ENCODE measurements at regions not wholly inside any gene's neighbourhood (a gene's known extent, or its start where the extent isn't known, plus 50 kb on each side); places are given as distances from the start of the nearest gene placed in this dataset.

DNA sequence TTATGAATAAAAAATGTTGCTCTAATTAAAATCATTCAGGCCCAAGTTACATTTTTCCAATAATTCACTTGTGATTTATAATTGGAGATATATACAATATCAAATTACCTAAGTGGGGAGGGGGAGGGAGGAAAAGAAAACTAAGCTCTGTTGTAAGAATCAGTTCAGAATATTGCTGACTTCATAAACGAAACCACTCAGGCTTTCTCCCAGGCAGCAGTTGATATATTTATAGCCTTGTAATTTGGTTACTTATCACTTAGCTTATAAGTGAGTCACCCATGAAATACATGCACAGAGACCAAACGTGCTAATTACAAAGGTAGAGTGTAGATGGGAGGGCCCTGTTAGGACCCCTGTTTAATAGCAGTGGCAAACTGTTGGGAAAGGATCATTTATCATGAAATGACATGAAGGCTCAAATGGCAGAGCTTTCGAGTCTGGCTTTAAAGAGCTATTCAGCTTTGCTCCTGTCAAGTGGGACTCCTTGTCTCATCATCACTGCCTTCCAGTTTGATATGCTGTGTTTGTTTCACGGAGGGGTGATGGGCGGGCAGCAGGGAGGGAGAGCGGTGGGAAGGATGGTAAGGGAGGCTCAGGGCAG, 105.6 kb upstream of the PGRMC2 start (continued):
- TF ChIP-seq EMX1 (CRISPR knock-in tag; IDR thresholded peaks at IDR 0.05) (no peak), GTF2I (CRISPR knock-in tag; conservative IDR thresholded peaks at IDR 0.05) (no peak), OVOL2 (CRISPR knock-in tag; IDR thresholded peaks at IDR 0.05; ENCODE audit: borderline replicate concordance) (no peak), MXD4 (CRISPR knock-in tag; IDR thresholded peaks at IDR 0.05; ENCODE audit: borderline replicate concordance) (no peak), ELF4 (CRISPR knock-in tag; IDR thresholded peaks at IDR 0.05; ENCODE audit: low read depth) (no peak)
- TF ChIP-seq, protein P1, sequence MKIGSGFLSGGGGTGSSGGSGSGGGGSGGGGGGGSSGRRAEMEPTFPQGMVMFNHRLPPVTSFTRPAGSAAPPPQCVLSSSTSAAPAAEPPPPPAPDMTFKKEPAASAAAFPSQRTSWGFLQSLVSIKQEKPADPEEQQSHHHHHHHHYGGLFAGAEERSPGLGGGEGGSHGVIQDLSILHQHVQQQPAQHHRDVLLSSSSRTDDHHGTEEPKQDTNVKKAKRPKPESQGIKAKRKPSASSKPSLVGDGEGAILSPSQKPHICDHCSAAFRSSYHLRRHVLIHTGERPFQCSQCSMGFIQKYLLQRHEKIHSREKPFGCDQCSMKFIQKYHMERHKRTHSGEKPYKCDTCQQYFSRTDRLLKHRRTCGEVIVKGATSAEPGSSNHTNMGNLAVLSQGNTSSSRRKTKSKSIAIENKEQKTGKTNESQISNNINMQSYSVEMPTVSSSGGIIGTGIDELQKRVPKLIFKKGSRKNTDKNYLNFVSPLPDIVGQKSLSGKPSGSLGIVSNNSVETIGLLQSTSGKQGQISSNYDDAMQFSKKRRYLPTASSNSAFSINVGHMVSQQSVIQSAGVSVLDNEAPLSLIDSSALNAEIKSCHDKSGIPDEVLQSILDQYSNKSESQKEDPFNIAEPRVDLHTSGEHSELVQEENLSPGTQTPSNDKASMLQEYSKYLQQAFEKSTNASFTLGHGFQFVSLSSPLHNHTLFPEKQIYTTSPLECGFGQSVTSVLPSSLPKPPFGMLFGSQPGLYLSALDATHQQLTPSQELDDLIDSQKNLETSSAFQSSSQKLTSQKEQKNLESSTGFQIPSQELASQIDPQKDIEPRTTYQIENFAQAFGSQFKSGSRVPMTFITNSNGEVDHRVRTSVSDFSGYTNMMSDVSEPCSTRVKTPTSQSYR (CRISPR knock-in tag; IDR thresholded peaks at IDR 0.05): no peak
- TF ChIP-seq, protein P2, sequence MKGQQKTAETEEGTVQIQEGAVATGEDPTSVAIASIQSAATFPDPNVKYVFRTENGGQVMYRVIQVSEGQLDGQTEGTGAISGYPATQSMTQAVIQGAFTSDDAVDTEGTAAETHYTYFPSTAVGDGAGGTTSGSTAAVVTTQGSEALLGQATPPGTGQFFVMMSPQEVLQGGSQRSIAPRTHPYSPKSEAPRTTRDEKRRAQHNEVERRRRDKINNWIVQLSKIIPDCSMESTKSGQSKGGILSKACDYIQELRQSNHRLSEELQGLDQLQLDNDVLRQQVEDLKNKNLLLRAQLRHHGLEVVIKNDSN (CRISPR knock-in tag; IDR thresholded peaks at IDR 0.05): no peak
- TF ChIP-seq, protein P3, sequence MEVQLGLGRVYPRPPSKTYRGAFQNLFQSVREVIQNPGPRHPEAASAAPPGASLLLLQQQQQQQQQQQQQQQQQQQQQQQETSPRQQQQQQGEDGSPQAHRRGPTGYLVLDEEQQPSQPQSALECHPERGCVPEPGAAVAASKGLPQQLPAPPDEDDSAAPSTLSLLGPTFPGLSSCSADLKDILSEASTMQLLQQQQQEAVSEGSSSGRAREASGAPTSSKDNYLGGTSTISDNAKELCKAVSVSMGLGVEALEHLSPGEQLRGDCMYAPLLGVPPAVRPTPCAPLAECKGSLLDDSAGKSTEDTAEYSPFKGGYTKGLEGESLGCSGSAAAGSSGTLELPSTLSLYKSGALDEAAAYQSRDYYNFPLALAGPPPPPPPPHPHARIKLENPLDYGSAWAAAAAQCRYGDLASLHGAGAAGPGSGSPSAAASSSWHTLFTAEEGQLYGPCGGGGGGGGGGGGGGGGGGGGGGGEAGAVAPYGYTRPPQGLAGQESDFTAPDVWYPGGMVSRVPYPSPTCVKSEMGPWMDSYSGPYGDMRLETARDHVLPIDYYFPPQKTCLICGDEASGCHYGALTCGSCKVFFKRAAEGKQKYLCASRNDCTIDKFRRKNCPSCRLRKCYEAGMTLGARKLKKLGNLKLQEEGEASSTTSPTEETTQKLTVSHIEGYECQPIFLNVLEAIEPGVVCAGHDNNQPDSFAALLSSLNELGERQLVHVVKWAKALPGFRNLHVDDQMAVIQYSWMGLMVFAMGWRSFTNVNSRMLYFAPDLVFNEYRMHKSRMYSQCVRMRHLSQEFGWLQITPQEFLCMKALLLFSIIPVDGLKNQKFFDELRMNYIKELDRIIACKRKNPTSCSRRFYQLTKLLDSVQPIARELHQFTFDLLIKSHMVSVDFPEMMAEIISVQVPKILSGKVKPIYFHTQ (CRISPR knock-in tag; IDR thresholded peaks at IDR 0.05): no peak
- TF ChIP-seq, protein P4, sequence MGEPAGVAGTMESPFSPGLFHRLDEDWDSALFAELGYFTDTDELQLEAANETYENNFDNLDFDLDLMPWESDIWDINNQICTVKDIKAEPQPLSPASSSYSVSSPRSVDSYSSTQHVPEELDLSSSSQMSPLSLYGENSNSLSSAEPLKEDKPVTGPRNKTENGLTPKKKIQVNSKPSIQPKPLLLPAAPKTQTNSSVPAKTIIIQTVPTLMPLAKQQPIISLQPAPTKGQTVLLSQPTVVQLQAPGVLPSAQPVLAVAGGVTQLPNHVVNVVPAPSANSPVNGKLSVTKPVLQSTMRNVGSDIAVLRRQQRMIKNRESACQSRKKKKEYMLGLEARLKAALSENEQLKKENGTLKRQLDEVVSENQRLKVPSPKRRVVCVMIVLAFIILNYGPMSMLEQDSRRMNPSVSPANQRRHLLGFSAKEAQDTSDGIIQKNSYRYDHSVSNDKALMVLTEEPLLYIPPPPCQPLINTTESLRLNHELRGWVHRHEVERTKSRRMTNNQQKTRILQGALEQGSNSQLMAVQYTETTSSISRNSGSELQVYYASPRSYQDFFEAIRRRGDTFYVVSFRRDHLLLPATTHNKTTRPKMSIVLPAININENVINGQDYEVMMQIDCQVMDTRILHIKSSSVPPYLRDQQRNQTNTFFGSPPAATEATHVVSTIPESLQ (CRISPR knock-in tag; IDR thresholded peaks at IDR 0.05): no peak
- TF ChIP-seq, protein P5, sequence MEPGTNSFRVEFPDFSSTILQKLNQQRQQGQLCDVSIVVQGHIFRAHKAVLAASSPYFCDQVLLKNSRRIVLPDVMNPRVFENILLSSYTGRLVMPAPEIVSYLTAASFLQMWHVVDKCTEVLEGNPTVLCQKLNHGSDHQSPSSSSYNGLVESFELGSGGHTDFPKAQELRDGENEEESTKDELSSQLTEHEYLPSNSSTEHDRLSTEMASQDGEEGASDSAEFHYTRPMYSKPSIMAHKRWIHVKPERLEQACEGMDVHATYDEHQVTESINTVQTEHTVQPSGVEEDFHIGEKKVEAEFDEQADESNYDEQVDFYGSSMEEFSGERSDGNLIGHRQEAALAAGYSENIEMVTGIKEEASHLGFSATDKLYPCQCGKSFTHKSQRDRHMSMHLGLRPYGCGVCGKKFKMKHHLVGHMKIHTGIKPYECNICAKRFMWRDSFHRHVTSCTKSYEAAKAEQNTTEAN (CRISPR knock-in tag; IDR thresholded peaks at IDR 0.05): no peak

DNA sequence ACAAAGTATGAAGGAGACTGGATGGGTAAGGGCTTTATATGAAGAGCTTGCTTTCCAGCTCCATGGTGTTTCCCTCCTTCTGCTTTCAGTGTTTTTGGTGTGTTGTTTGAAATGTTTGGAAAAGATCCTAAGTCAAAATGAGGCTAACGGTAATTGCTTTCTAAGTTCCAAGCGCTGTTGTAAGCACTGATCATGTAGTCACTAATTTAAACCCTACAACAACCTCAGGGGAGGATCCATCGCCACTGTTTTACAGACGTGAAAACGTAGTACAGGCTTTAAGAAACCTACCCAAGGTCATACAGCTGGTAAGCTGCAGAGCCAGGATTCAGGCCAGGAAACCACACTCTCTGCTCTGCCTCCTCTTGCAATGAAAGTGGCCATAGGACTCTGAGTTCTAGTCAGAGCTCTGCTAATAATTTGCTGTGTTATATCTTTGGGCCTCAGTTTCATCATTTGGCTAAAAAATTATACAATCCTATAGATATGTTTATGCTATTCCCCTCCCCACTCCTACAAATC, 102.9 kb upstream of the PGRMC2 start:
- Mint-ChIP-seq H3K4me1 (peaks cover 7% of the 10 kb centered on the region), H3K4me3 (no peak overlapping the region), H3K27ac (no peak overlapping the region), H3K36me3 (no peaks in the 10 kb centered on the region), H3K9me3 (no peaks in the 10 kb centered on the region), H3K27me3 (ENCODE audit: low read depth) (no peaks in the 10 kb centered on the region)
- POLR2A ChIA-PET: interaction anchor here (0.6 kb wide), 1 partner anchor 102 kb away, joined by 3 read pairs; no protein-coding TSS in a partner anchor
- DNase-seq (ENCODE audit: low spot score): no peak
- CTCF ChIA-PET: no interaction called here
- ATAC-seq: no peak
- TF ChIP-seq, protein P6, sequence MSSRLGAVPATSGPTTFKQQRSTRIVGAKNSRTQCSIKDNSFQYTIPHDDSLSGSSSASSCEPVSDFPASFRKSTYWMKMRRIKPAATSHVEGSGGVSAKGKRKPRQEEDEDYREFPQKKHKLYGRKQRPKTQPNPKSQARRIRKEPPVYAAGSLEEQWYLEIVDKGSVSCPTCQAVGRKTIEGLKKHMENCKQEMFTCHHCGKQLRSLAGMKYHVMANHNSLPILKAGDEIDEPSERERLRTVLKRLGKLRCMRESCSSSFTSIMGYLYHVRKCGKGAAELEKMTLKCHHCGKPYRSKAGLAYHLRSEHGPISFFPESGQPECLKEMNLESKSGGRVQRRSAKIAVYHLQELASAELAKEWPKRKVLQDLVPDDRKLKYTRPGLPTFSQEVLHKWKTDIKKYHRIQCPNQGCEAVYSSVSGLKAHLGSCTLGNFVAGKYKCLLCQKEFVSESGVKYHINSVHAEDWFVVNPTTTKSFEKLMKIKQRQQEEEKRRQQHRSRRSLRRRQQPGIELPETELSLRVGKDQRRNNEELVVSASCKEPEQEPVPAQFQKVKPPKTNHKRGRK (CRISPR knock-in tag; IDR thresholded peaks at IDR 0.05; ENCODE audit: borderline replicate concordance): no peak
- TF ChIP-seq ZNF671 (CRISPR knock-in tag; IDR thresholded peaks at IDR 0.05) (no peak), FOXJ3 (CRISPR knock-in tag; IDR thresholded peaks at IDR 0.05; ENCODE audit: borderline replicate concordance) (no peak)
- TF ChIP-seq, protein P7, sequence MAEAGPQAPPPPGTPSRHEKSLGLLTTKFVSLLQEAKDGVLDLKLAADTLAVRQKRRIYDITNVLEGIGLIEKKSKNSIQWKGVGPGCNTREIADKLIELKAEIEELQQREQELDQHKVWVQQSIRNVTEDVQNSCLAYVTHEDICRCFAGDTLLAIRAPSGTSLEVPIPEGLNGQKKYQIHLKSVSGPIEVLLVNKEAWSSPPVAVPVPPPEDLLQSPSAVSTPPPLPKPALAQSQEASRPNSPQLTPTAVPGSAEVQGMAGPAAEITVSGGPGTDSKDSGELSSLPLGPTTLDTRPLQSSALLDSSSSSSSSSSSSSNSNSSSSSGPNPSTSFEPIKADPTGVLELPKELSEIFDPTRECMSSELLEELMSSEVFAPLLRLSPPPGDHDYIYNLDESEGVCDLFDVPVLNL (CRISPR knock-in tag; IDR thresholded peaks at IDR 0.05; ENCODE audit: borderline replicate concordance, low read depth): no peak
- TF ChIP-seq, protein P8, sequence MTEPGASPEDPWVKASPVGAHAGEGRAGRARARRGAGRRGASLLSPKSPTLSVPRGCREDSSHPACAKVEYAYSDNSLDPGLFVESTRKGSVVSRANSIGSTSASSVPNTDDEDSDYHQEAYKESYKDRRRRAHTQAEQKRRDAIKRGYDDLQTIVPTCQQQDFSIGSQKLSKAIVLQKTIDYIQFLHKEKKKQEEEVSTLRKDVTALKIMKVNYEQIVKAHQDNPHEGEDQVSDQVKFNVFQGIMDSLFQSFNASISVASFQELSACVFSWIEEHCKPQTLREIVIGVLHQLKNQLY (CRISPR knock-in tag; IDR thresholded peaks at IDR 0.05): no peak
- TF ChIP-seq, protein P9, sequence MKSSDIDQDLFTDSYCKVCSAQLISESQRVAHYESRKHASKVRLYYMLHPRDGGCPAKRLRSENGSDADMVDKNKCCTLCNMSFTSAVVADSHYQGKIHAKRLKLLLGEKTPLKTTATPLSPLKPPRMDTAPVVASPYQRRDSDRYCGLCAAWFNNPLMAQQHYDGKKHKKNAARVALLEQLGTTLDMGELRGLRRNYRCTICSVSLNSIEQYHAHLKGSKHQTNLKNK (CRISPR knock-in tag; IDR thresholded peaks at IDR 0.05): no peak
- TF ChIP-seq, protein P4 (CRISPR knock-in tag; IDR thresholded peaks at IDR 0.05): no peak
